ENCODE measurements at regions not wholly inside any gene's neighbourhood (a gene's known extent, or its start where the extent isn't known, plus 50 kb on each side); places are given as distances from the start of the nearest gene placed in this dataset.

GRCh38 chr5:173494446-173494845 is 122.0 kb downstream of the BOD1 start:
- DNase-seq (ENCODE audit: low read depth in 1 of 2, low spot score in 1 of 2), result no peak
- no peak overlapping the region for H3K27ac ChIP-seq

GRCh38 chr5:173493846-173494245 is 122.6 kb downstream of the BOD1 start:
- Histone ChIP-seq H3K4me3 (no peak overlapping the region), H3K4me1 (ENCODE audit: low read depth) (peaks cover 8% of the 10 kb centered on the region), H3K27ac (no peak overlapping the region), H3K36me3 (no peaks in the 10 kb centered on the region), H3K9me3 (ENCODE audit: low read depth) (no peaks in the 10 kb centered on the region), H3K27me3 (no peaks in the 10 kb centered on the region)
- TF ChIP-seq CTCF (IDR thresholded peaks at IDR 0.05; ENCODE audit: low read depth, low read length), result no peak
- no peak for DNase-seq (ENCODE audit: low read depth in 1 of 2, low spot score in 1 of 2)

More at GRCh38 chr5:173494446-173494845, 122.0 kb downstream of the BOD1 start:
- Histone ChIP-seq H3K9me3 (ENCODE audit: low read depth) (no peaks in the 10 kb centered on the region), H3K36me3 (no peaks in the 10 kb centered on the region), H3K4me1 (ENCODE audit: low read depth) (peaks cover 9% of the 10 kb centered on the region), H3K27me3 (no peaks in the 10 kb centered on the region), H3K4me3 (no peak overlapping the region)
- no peak for TF ChIP-seq CTCF (IDR thresholded peaks at IDR 0.05; ENCODE audit: low read depth, low read length)

- TF ChIP-seq CTCF (IDR thresholded peaks at IDR 0.05; ENCODE audit: low read depth, low read length), result no peak
- no peak for DNase-seq (ENCODE audit: low read depth in 1 of 2, low spot score in 1 of 2)
- H3K4me1 ChIP-seq (ENCODE audit: low read depth), result peaks cover under 1% of the 10 kb centered on the region
- H3K27me3 ChIP-seq, result no peaks in the 10 kb centered on the region
- no peaks in the 10 kb centered on the region for H3K36me3 ChIP-seq
- H3K27ac ChIP-seq, result no peak overlapping the region
- no peaks in the 10 kb centered on the region for H3K9me3 ChIP-seq (ENCODE audit: low read depth)
- no peak overlapping the region for H3K4me3 ChIP-seq
These were observed 123.4 kb downstream of the BOD1 start for GRCh38 chr5:173493040-173493439.

GRCh38 chr5:173490681-173491080 is 125.8 kb downstream of the BOD1 start:
- TF ChIP-seq CTCF (IDR thresholded peaks at IDR 0.05; ENCODE audit: low read depth, low read length), result no peak

GRCh38 chr5:173488144-173488543 is 128.3 kb downstream of the BOD1 start:
- TF ChIP-seq CTCF (IDR thresholded peaks at IDR 0.05; ENCODE audit: low read depth, low read length), result no peak
- no peaks in the 10 kb centered on the region for H3K27me3 ChIP-seq
- H3K27ac ChIP-seq, result no peak overlapping the region
- no peak for DNase-seq (ENCODE audit: low read depth in 1 of 2, low spot score in 1 of 2)
- H3K4me1 ChIP-seq (ENCODE audit: low read depth), result no peaks in the 10 kb centered on the region
- H3K36me3 ChIP-seq, result no peaks in the 10 kb centered on the region
- H3K9me3 ChIP-seq (ENCODE audit: low read depth), result no peaks in the 10 kb centered on the region
- H3K4me3 ChIP-seq, result no peak overlapping the region

More at GRCh38 chr5:173490681-173491080, 125.8 kb downstream of the BOD1 start:
- Histone ChIP-seq H3K4me3 (no peak overlapping the region), H3K27me3 (no peaks in the 10 kb centered on the region), H3K27ac (no peak overlapping the region), H3K4me1 (ENCODE audit: low read depth) (no peaks in the 10 kb centered on the region), H3K36me3 (no peaks in the 10 kb centered on the region), H3K9me3 (ENCODE audit: low read depth) (no peaks in the 10 kb centered on the region)
- DNase-seq (ENCODE audit: low read depth in 1 of 2, low spot score in 1 of 2), result no peak

- H3K27me3 ChIP-seq, result no peaks in the 10 kb centered on the region
- no peak overlapping the region for H3K27ac ChIP-seq
- no peak for TF ChIP-seq CTCF (IDR thresholded peaks at IDR 0.05; ENCODE audit: low read depth, low read length)
- H3K9me3 ChIP-seq (ENCODE audit: low read depth), result no peaks in the 10 kb centered on the region
- no peaks in the 10 kb centered on the region for H3K4me1 ChIP-seq (ENCODE audit: low read depth)
- no peaks in the 10 kb centered on the region for H3K36me3 ChIP-seq
- H3K4me3 ChIP-seq, result no peak overlapping the region
- no peak for DNase-seq (ENCODE audit: low read depth in 1 of 2, low spot score in 1 of 2)
These were observed 129.2 kb downstream of the BOD1 start for GRCh38 chr5:173487300-173487699.
